OCI-LY1 (cell line): ENCODE measurements at regions not wholly inside any gene's neighbourhood (a gene's known extent, or its start where the extent isn't known, plus 50 kb on each side); places are given as distances from the start of the nearest gene placed in this dataset.

Experiments
- CTCF ChIP-seq: fragments of 200-600 bp; sonication (generic), shearing (Covaris generic); IDR thresholded peaks from 2 replicates; pipeline ENCODE4 v1.5.1; 2017; ENCODE audit warnings: mild to moderate bottlenecking, antibody characterized with exemption, low read length, moderate library complexity, mixed read lengths
- EZH2 ChIP-seq: fragments of 200-600 bp; sonication (generic), shearing (Covaris generic); IDR thresholded peaks from 2 replicates; pipeline ENCODE4 v1.8.0; 2017; ENCODE audit warnings: borderline replicate concordance, mixed run types, mild to moderate bottlenecking, antibody characterized with exemption, low read length, moderate library complexity, mixed read lengths

GRCh38 chr6:25194172-25194678 lies 84.9 kb upstream of the CARMIL1 start:
- no peak for TF ChIP-seq CTCF
- no peak for TF ChIP-seq EZH2
